GM12878 (cell line): ENCODE measurements at regions not wholly inside any gene's neighbourhood (a gene's known extent, or its start where the extent isn't known, plus 50 kb on each side); places are given as distances from the start of the nearest gene placed in this dataset.

ENCODE experiments used
- ATAC-seq: fragments of 200-7000 bp; cut with Tn5 transposase; 3 replicates; pipeline ENCODE4 v1.9.1; 2020; ENCODE audit warnings: mild to moderate bottlenecking, moderate library complexity
- BruUV-seq: library from RNA; stranded (reverse); fragments of 400-500 nt; replicated peaks from 2 replicates; lab custom pipeline; 2021; lab: Mats Ljungman, UMichigan
- CTCF ChIA-PET: fragments of 300-600 bp; sonication (Branson Sonifier 250); formaldehyde crosslinking; extraction: SDS; loops from one replicate; lab custom pipeline; 2021; ENCODE audit warnings: inconsistent platforms; lab: Yijun Ruan, JAX
- POLR2A ChIA-PET: fragments of 350-600 bp; formaldehyde crosslinking; extraction: SDS; loops from one replicate; lab custom pipeline; 2021; ENCODE audit warnings: inconsistent platforms; lab: Charles Lee
- RAD21 ChIA-PET: fragments of 300-600 bp; sonication (Branson Sonifier 250); formaldehyde crosslinking; loops from one replicate; lab custom pipeline; 2023; ENCODE audit warnings: antibody characterized with exemption; ENCODE audit not compliant: unreplicated experiment; lab: Charles Lee
- SMC1A ChIA-PET: fragments of 300-600 bp; sonication (Branson Sonifier 250); formaldehyde crosslinking; loops from one replicate; lab custom pipeline; 2023; ENCODE audit not compliant: unreplicated experiment, uncharacterized antibody; lab: Charles Lee
- DNase-seq: peaks from one replicate; pipeline ENCODE4 v3.0.0-alpha.2; 2011; ENCODE audit warnings: low read depth, low spot score
- FAIRE-seq: peaks from 3 replicates; lab custom pipeline; 2011; peaks lifted over from hg19 to GRCh38; lab: Jason Lieb, UNC
- H2AFZ ChIP-seq: 2 replicates; pipeline ENCODE4 v1.6.0; 2011; ENCODE audit warnings: low read depth, low read length, control low read depth; ENCODE audit not compliant: control insufficient read depth
- H3K27ac ChIP-seq: 2 replicates; pipeline ENCODE4 v1.5.1; 2011; ENCODE audit warnings: control low read depth; ENCODE audit not compliant: control insufficient read depth, insufficient read depth
- H3K27me3 ChIP-seq, 2 experiments: replicated peaks in 1 of 2; 2 replicates each; pipeline versions ENCODE4 v1.6.0 to v1.6.1; 2011; ENCODE audit warnings: low read length in 1 of 2; ENCODE audit not compliant: control insufficient read depth in 2 of 2, insufficient read depth in 2 of 2
- H3K36me3 ChIP-seq, 2 experiments: 2 replicates each; pipeline ENCODE4 v1.5.1; 2011; ENCODE audit warnings: low read length in 1 of 2; ENCODE audit not compliant: control insufficient read depth in 2 of 2, insufficient read depth in 2 of 2
- H3K4me1 ChIP-seq: 2 replicates; pipeline ENCODE4 v1.6.1; 2011; ENCODE audit warnings: mild to moderate bottlenecking, low read length, moderate library complexity, mixed read lengths; ENCODE audit not compliant: control insufficient read depth, insufficient read depth
- H3K4me2 ChIP-seq: 2 replicates; pipeline ENCODE4 v1.6.0; 2011; ENCODE audit warnings: control low read depth; ENCODE audit not compliant: control insufficient read depth, insufficient read depth
- H3K4me3 ChIP-seq: fragments of 200-600 bp; sonication (generic); 2 replicates; pipeline ENCODE4 v1.5.1; 2016
- H3K79me2 ChIP-seq: 2 replicates; pipeline ENCODE4 v1.6.0; 2011; ENCODE audit warnings: low read length; ENCODE audit not compliant: control insufficient read depth, insufficient read depth
- H3K9ac ChIP-seq: 2 replicates; pipeline ENCODE4 v1.8.0; 2011; ENCODE audit warnings: low read length, control low read depth, mixed read lengths; ENCODE audit not compliant: control insufficient read depth, insufficient read depth
- H3K9me3 ChIP-seq: replicated peaks from 3 replicates; pipeline ENCODE4 v1.5.1; 2011; ENCODE audit warnings: mild to moderate bottlenecking, low read length; ENCODE audit not compliant: control insufficient read depth, insufficient read depth
- H4K20me1 ChIP-seq: 2 replicates; pipeline ENCODE4 v1.6.0; 2011; ENCODE audit not compliant: control insufficient read depth, insufficient read depth
- FOS ChIP-seq: IDR thresholded peaks from 3 replicates; pipeline ENCODE4 v1.6.1; 2011; ENCODE audit warnings: borderline replicate concordance; ENCODE audit not compliant: insufficient read length; ENCODE audit errors: extremely low read depth
- HCFC1 ChIP-seq: fragments of 150-350 bp; IDR thresholded peaks from 2 replicates; pipeline ENCODE4 v1.6.1; 2014; ENCODE audit warnings: low read length
- KAT2A ChIP-seq: conservative IDR thresholded peaks from 2 replicates; pipeline ENCODE4 v1.6.1; 2011; ENCODE audit warnings: low read depth, low read length; ENCODE audit not compliant: control insufficient read depth
- NFIC ChIP-seq: IDR thresholded peaks from 2 replicates; pipeline ENCODE4 v1.6.1; 2012; ENCODE audit warnings: low read depth, mild to moderate bottlenecking, inconsistent platforms, low read length, moderate library complexity
- NR2F1 ChIP-seq: fragments of 450-650 bp; conservative IDR thresholded peaks from 2 replicates; pipeline ENCODE4 v1.6.1; 2017; ENCODE audit warnings: mild to moderate bottlenecking
- TAF1 ChIP-seq: IDR thresholded peaks from 2 replicates; pipeline ENCODE4 v1.6.1; 2011; ENCODE audit warnings: mild to moderate bottlenecking, low read depth, low read length, borderline replicate concordance
- YY1 ChIP-seq: IDR thresholded peaks from 2 replicates; pipeline ENCODE4 v1.6.1; 2011; ENCODE audit warnings: low read depth, mild to moderate bottlenecking, low read length
- WGBS: methylation state at CpG from one replicate; pipeline ENCODE4 v1.1.6; 2016; ENCODE audit warnings: low lambda C conversion rate; ENCODE audit not compliant: insufficient replicate concordance, insufficient coverage; ENCODE audit errors: missing lambda C conversion rate; 5-methylcytosine and 5-hydroxymethylcytosine counted together
- in situ Hi-C: fragments of 300-500 bp; cut with MboI; formaldehyde crosslinking; loops from 9 replicates; pipeline ENCODE4 v1.14.3; 2018; ENCODE audit warnings: mixed read lengths
- intact Hi-C: fragments of 100-400 bp; cut with micrococcal nuclease; formaldehyde crosslinking; loops from one replicate; pipeline ENCODE4 v1.14.2; 2022; ENCODE audit not compliant: unreplicated experiment
- TF ChIP-seq, protein P1 (sequence below): IDR thresholded peaks from 2 replicates; pipeline ENCODE4 v1.6.1; 2011; ENCODE audit warnings: low read depth, mild to moderate bottlenecking, low read length, moderate library complexity, borderline replicate concordance; ENCODE audit errors: extremely low read depth
- TF ChIP-seq, protein P2 (sequence below): fragments of 150-350 bp; IDR thresholded peaks from 2 replicates; pipeline ENCODE4 v1.6.1; 2014; ENCODE audit warnings: mild to moderate bottlenecking, low read depth, low read length

DNA sequence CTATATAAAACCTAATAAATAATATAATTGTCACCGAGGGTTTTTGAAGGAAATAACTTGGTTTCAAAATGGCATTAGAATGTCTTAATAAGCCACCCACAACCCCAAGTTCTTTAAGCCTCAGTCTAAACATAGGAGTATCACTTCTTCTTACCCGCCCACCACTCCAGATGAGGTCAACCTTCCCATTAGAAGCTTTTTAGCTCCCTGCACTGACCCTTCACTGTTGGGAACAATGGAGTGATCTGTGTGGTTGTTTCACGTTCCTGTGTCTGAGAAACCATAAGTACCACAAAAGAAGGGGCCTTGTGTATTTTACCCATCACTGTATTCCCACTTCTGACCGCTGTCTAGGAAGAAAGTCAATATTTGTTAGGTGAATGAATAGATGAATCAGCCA, 326.3 kb upstream of the ZNF521 start (continued):
- TF ChIP-seq NR2F1 (peak; percentile 67), NFIC (no peak)
- TF ChIP-seq, protein P1, sequence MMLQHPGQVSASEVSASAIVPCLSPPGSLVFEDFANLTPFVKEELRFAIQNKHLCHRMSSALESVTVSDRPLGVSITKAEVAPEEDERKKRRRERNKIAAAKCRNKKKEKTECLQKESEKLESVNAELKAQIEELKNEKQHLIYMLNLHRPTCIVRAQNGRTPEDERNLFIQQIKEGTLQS = no peak

DNA sequence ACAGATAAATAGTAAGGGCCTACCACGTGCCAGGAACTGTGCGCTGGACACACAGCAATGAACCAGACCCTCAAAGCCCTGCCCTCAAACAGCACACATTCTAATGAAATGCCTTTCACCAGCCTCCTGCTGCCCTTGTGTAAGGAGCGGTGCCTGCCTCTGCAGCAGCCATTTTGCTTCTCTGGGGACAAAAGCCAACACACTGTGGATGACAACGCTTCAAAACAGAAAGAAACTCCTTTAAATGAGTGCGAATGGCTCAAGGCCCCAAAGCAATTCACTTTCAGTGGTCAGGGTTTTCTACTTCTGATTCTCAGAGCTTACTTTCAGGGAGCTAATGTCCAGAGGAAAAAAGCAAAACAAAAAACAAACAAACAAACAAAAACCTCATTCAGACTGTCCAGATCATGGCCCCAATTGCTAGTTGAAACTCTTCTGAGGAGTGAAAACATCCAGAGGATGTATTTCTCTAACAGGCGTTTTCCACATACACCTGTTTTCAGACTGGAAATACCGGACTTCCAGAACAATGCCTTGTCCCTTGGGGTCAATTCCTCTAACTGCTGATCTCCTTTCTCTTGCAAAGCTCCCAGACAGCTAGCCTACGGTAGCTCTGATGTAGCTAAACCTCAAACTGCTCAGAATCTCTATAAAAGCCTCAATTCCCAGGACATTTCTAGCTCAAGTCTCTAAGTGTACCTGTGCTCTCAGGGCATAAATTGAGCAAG, 323.3 kb upstream of the ZNF521 start:
- in situ Hi-C loops (no loop called here), intact Hi-C loops (no loop called here)
- POLR2A ChIA-PET = interaction anchor here (0.6 kb wide), 1 partner anchor 441 kb away, joined by 3 read pairs; no protein-coding TSS in a partner anchor

More for the DNA sequence above, 323.3 kb upstream of the ZNF521 start:
- H3K9ac ChIP-seq = no peak overlapping the region
- no peak for FAIRE-seq
- H4K20me1 ChIP-seq = no peaks in the 10 kb centered on the region
- DNase-seq = no peak
- no peaks in the 10 kb centered on the region for H3K9me3 ChIP-seq
- no peaks in the 10 kb centered on the region for H3K79me2 ChIP-seq
- ChIA-PET SMC1A (interaction anchor here (1.6 kb wide), 1 partner anchor 10 kb away, joined by 4 read pairs; no protein-coding TSS in a partner anchor), CTCF (no interaction called here), RAD21 (no interaction called here)
- H3K4me2 ChIP-seq = no peak overlapping the region
- H3K4me1 ChIP-seq = no peaks in the 10 kb centered on the region
- BruUV-seq = no TSS peak
- H3K36me3 ChIP-seq = no peaks in the 10 kb centered on the region
- H3K4me3 ChIP-seq = no peak overlapping the region
- no peak overlapping the region for H2AFZ ChIP-seq
- peak; percentile 47 for ATAC-seq
- 21% methylated on average over 8 of the region's 8 CpGs for WGBS
- H3K27ac ChIP-seq = no peak overlapping the region
- no peak for TF ChIP-seq HCFC1
- TF ChIP-seq KAT2A = no peak
- TF ChIP-seq FOS = no peak
- TF ChIP-seq, protein P2, sequence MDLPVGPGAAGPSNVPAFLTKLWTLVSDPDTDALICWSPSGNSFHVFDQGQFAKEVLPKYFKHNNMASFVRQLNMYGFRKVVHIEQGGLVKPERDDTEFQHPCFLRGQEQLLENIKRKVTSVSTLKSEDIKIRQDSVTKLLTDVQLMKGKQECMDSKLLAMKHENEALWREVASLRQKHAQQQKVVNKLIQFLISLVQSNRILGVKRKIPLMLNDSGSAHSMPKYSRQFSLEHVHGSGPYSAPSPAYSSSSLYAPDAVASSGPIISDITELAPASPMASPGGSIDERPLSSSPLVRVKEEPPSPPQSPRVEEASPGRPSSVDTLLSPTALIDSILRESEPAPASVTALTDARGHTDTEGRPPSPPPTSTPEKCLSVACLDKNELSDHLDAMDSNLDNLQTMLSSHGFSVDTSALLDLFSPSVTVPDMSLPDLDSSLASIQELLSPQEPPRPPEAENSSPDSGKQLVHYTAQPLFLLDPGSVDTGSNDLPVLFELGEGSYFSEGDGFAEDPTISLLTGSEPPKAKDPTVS = no peak
- TF ChIP-seq TAF1 = no peak
- 0 out of 2 replicates have a peak, but pooled peaks have one; percentile 44 for TF ChIP-seq YY1
- no peaks in the 10 kb centered on the region for H3K27me3 ChIP-seq
